GM18519 (cell line): ENCODE measurements at regions not wholly inside any gene's neighbourhood (a gene's known extent, or its start where the extent isn't known, plus 50 kb on each side); places are given as distances from the start of the nearest gene placed in this dataset.

Experiments used
- ATAC-seq: cut with Tn5 transposase; IDR thresholded peaks from one replicate; pipeline ENCODE4 v1.9.1; 2021; ENCODE audit warnings: mild to moderate bottlenecking, moderate library complexity; ENCODE audit not compliant: unreplicated experiment, low FRiP score

- ATAC-seq: no peak
Observed at GRCh38 chr6:3996349-3996748, 82.6 kb downstream of the FAM217A start.

- ATAC-seq: no peak
Observed at GRCh38 chr6:3997177-3997770, 81.7 kb downstream of the FAM217A start.

- no peak for ATAC-seq
Observed at GRCh38 chr6:3999800-4000661, 78.9 kb downstream of the FAM217A start.

GRCh38 chr6:4004249-4004648 is 74.7 kb downstream of the FAM217A start:
- ATAC-seq: no peak

GRCh38 chr6:4008324-4009047 is 70.5 kb downstream of the FAM217A start:
- ATAC-seq: no peak

- no peak for ATAC-seq
Observed at GRCh38 chr6:4009486-4009885, 69.5 kb downstream of the FAM217A start.

- no peak for ATAC-seq
Observed at GRCh38 chr6:4010048-4010447, 68.9 kb downstream of the FAM217A start.

GRCh38 chr6:4010689-4011090 is 68.2 kb downstream of the FAM217A start:
- no peak for ATAC-seq

- no peak for ATAC-seq
Observed at GRCh38 chr6:4012826-4013225, 66.1 kb downstream of the FAM217A start.

GRCh38 chr6:4017058-4017739 is 61.7 kb downstream of the FAM217A start:
- ATAC-seq: no peak

- ATAC-seq: no peak
Observed at GRCh38 chr6:4017834-4018170, 61.1 kb downstream of the FAM217A start.

- peak; percentile 47 for ATAC-seq
Observed at GRCh38 chr6:4018171-4018923, 60.6 kb downstream of the FAM217A start.
